ENCODE measurements at regions not wholly inside any gene's neighbourhood (a gene's known extent, or its start where the extent isn't known, plus 50 kb on each side); places are given as distances from the start of the nearest gene placed in this dataset.

GRCh38 chr5:15023266-15023665, 151.7 kb upstream of the ANKH start:
- TF ChIP-seq CTCF (IDR thresholded peaks at IDR 0.05 in 8 of 11, conservative IDR thresholded peaks at IDR 0.05 in 3 of 11) (no peak), POLR2A (IDR thresholded peaks at IDR 0.05) (no peak), POLR2AphosphoS5 (IDR thresholded peaks at IDR 0.05) (no peak)
- no peak for DNase-seq
- Histone ChIP-seq H3K27ac (no peak overlapping the region), H3K36me3 (no peaks in the 10 kb centered on the region), H3K4me3 (no peak overlapping the region), H3K9me3 (peaks cover 0 to 3% (median 0%) of the 10 kb centered on the region in 8 donors), H3K4me1 (no peaks in the 10 kb centered on the region), H3K27me3 (replicated peaks in 1 of 7) (peaks cover 0 to 23% (median 0%) of the 10 kb centered on the region in 7 donors)
- WGBS, 5 donors, result 61 to 92% (median 85%) methylated on average over 1 of the region's 1 CpG
- intact Hi-C loops (cut with DNase I; ENCODE audit: low total_unique reads), result no loop called here

- no peak for DNase-seq
- H3K27ac ChIP-seq, result no peak overlapping the region
- intact Hi-C loops (cut with DNase I; ENCODE audit: low total_unique reads), result no loop called here
Observed at GRCh38 chr5:15021266-15022046, 149.9 kb upstream of the ANKH start.

GRCh38 chr5:15020736-15021135, 149.2 kb upstream of the ANKH start:
- intact Hi-C loops (cut with DNase I; ENCODE audit: low total_unique reads), result no loop called here
- TF ChIP-seq POLR2AphosphoS5 (IDR thresholded peaks at IDR 0.05) (no peak), CTCF (IDR thresholded peaks at IDR 0.05 in 8 of 11, conservative IDR thresholded peaks at IDR 0.05 in 3 of 11) (no peak), POLR2A (IDR thresholded peaks at IDR 0.05) (no peak)
- Histone ChIP-seq H3K27me3 (replicated peaks in 1 of 7) (peaks cover 0 to 13% (median 0%) of the 10 kb centered on the region in 7 donors), H3K36me3 (no peaks in the 10 kb centered on the region), H3K9me3 (peaks cover 0 to 3% (median 0%) of the 10 kb centered on the region in 8 donors), H3K27ac (no peak overlapping the region), H3K4me1 (no peaks in the 10 kb centered on the region), H3K4me3 (no peak overlapping the region)
- no peak for DNase-seq
- WGBS, 5 donors, result 86 to 91% (median 91%) methylated on average over 3 of the region's 3 CpGs

More at GRCh38 chr5:15021266-15022046, 149.9 kb upstream of the ANKH start:
- 68 to 88% (median 83%) methylated on average over 8 of the region's 8 CpGs for WGBS, 5 donors
- no peaks in the 10 kb centered on the region for H3K4me1 ChIP-seq
- no peaks in the 10 kb centered on the region for H3K36me3 ChIP-seq
- H3K4me3 ChIP-seq, result no peak overlapping the region
- H3K9me3 ChIP-seq, result peaks cover 0 to 3% (median 0%) of the 10 kb centered on the region in 8 donors
- TF ChIP-seq POLR2A (IDR thresholded peaks at IDR 0.05) (no peak), POLR2AphosphoS5 (IDR thresholded peaks at IDR 0.05) (no peak), CTCF (IDR thresholded peaks at IDR 0.05 in 8 of 11, conservative IDR thresholded peaks at IDR 0.05 in 3 of 11) (no peak)
- H3K27me3 ChIP-seq (replicated peaks in 1 of 7), result peaks cover 0 to 13% (median 0%) of the 10 kb centered on the region in 7 donors

- no peaks in the 10 kb centered on the region for H3K4me1 ChIP-seq
- no peaks in the 10 kb centered on the region for H3K9me3 ChIP-seq
- WGBS, 5 donors, result 62 to 67% (median 64%) methylated on average over 3 of the region's 3 CpGs
- intact Hi-C loops (cut with DNase I; ENCODE audit: low total_unique reads), result no loop called here
- H3K36me3 ChIP-seq, result no peaks in the 10 kb centered on the region
- H3K27ac ChIP-seq, result no peak overlapping the region
- no peak overlapping the region for H3K4me3 ChIP-seq
- no peak for DNase-seq
- TF ChIP-seq POLR2AphosphoS5 (IDR thresholded peaks at IDR 0.05) (no peak), CTCF (IDR thresholded peaks at IDR 0.05 in 8 of 11, conservative IDR thresholded peaks at IDR 0.05 in 3 of 11) (no peak), POLR2A (IDR thresholded peaks at IDR 0.05) (no peak)
- H3K27me3 ChIP-seq (replicated peaks in 1 of 7), result no peaks in the 10 kb centered on the region
Observed at GRCh38 chr5:15014809-15015208, 143.2 kb upstream of the ANKH start.

Data from spleen (tissue), 11 donors.